Prostate gland (tissue), 2 donors: ENCODE measurements at regions not wholly inside any gene's neighbourhood (a gene's known extent, or its start where the extent isn't known, plus 50 kb on each side); places are given as distances from the start of the nearest gene placed in this dataset.
"Not testable (repeated sequence)": the region's sequence is repeated elsewhere in the genome, so short reads cannot be mapped to it uniquely, and the experiment has no call there.

Experiments used
- DNase-seq: peaks from one replicate; pipeline ENCODE4 v3.0.0-alpha.2; 2019; ENCODE audit warnings: low spot score
- H3K27ac ChIP-seq, 2 donors: fragments of 200-600 bp; sonication (generic); 2 replicates each; pipeline ENCODE4 v1.5.1; 2017 to 2019
- H3K27me3 ChIP-seq: fragments of 200-600 bp; sonication (generic); replicated peaks from 2 replicates; pipeline ENCODE4 v1.5.1; 2019; ENCODE audit not compliant: insufficient read depth
- H3K36me3 ChIP-seq, 2 donors: fragments of 200-600 bp; sonication (generic); 1 replicate in 1 of 2; 2 replicates in 1 of 2; pipeline versions ENCODE4 v1.5.1 to v1.8.1; 2017 to 2019
- H3K4me1 ChIP-seq: fragments of 200-600 bp; sonication (generic); replicated peaks from 2 replicates; pipeline ENCODE4 v1.5.1; 2019
- H3K4me3 ChIP-seq, 2 donors: fragments of 200-600 bp; sonication (generic); 2 replicates each; pipeline ENCODE4 v1.5.1; 2017 to 2019
- H3K9me3 ChIP-seq: fragments of 200-600 bp; sonication (generic); 2 replicates; pipeline ENCODE4 v1.5.1; 2017
- POLR2A ChIP-seq: fragments of 450-650 bp; IDR thresholded peaks from one replicate; pipeline ENCODE4 v1.6.1; 2016; ENCODE audit warnings: antibody characterized with exemption, mild to moderate bottlenecking
- POLR2AphosphoS5 ChIP-seq: sonication (generic); formaldehyde crosslinking; IDR thresholded peaks from one replicate; pipeline ENCODE4 v1.6.1; 2017; ENCODE audit warnings: antibody characterized with exemption
- WGBS: methylation state at CpG from one replicate; pipeline ENCODE4 v1.1.5; 2018; 5-methylcytosine and 5-hydroxymethylcytosine counted together
- intact Hi-C: fragments of 100-400 bp; cut with DNase I; formaldehyde crosslinking; loops from one replicate; pipeline ENCODE4 v1.14.2; 2022
- TF ChIP-seq, protein P1 (sequence below), 4 experiments: fragments of 200-600 bp in 2 of 4; fragments of 450-650 bp in 2 of 4; sonication (generic) in 2 of 4; IDR thresholded peaks; 1 replicate in 3 of 4; 2 replicates in 1 of 4; pipeline ENCODE4 v1.5.1; 2016 to 2019; ENCODE audit warnings: antibody characterized with exemption in 4 of 4, mild to moderate bottlenecking in 2 of 4, moderate library complexity in 2 of 4

DNA sequence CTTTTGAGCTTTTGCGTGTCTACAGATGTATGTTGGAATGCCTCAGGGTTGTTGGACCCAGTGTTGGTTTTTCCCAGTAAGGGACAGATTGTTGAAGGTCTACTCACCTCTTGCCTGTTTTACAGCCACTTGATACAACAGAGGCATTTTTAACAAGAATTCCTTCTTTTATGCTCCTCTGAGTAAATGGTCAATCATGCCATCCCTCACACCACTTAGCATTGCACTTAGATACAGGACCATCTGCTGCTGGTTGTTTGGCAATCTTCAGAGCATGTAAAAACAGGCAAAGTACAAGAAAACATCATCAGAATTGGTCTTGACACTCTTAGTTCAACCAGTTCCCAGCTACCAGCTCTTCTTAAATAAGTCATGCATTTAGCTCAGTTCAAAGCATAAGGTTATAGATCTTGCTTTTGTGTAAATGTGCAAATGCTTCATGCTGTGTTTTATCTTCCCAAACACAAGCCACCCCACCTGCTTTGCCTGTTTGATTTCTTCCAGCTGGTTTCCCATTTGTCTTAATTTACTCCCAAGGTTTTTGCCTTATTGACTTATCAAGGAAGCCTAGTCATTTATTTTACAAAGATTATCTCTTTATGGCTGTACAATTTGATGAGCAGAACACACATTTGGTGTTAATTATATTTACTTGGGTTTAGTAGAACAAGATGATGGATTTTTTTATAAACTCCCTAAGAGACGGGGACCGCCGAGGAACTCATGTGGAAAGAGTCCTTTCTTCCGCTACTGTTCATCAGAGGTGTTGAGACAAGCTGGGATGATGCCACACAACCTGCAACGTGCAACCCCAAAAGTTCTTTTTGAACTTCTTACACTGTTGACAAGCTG, 136.6 kb downstream of the AHR start:
- H3K27ac ChIP-seq = no peak overlapping the region
- no peak for DNase-seq
- WGBS = 88% methylated on average over 6 of the region's 6 CpGs
- no peaks in the 10 kb centered on the region for H3K36me3 ChIP-seq
- no peaks in the 10 kb centered on the region for H3K4me1 ChIP-seq
- no peaks in the 10 kb centered on the region for H3K27me3 ChIP-seq
- intact Hi-C loops = no loop called here
- no peaks in the 10 kb centered on the region for H3K9me3 ChIP-seq
- no peak overlapping the region for H3K4me3 ChIP-seq
- TF ChIP-seq, protein P1, sequence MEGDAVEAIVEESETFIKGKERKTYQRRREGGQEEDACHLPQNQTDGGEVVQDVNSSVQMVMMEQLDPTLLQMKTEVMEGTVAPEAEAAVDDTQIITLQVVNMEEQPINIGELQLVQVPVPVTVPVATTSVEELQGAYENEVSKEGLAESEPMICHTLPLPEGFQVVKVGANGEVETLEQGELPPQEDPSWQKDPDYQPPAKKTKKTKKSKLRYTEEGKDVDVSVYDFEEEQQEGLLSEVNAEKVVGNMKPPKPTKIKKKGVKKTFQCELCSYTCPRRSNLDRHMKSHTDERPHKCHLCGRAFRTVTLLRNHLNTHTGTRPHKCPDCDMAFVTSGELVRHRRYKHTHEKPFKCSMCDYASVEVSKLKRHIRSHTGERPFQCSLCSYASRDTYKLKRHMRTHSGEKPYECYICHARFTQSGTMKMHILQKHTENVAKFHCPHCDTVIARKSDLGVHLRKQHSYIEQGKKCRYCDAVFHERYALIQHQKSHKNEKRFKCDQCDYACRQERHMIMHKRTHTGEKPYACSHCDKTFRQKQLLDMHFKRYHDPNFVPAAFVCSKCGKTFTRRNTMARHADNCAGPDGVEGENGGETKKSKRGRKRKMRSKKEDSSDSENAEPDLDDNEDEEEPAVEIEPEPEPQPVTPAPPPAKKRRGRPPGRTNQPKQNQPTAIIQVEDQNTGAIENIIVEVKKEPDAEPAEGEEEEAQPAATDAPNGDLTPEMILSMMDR (IDR thresholded peaks at IDR 0.05) = no peak
- TF ChIP-seq POLR2AphosphoS5 = no peak
- no peak for TF ChIP-seq POLR2A

DNA sequence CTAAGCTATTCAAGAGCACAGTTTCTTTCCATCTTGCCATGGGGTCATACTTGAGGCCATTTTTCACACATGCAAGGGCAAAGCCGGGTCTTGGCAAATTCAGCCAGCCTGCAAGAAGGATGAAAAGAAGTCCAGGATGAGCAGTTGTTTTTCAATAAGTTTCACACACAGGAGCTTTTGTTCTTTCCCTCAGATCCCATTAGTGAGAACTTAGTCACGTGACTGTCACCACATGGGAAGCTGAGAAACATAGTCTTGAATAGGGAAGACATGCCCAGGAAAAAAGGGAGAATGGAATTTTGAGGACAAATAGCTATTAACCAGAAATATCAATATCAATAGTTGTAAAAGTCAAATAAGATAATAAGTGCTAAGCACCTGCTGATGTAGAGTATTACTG, 137.7 kb downstream of the AHR start:
- no peak overlapping the region for H3K27ac ChIP-seq
- intact Hi-C loops = no loop called here
- TF ChIP-seq POLR2A (no peak), POLR2AphosphoS5 (no peak)
- TF ChIP-seq, protein P1 (IDR thresholded peaks at IDR 0.05) = no peak
- DNase-seq = no peak
- WGBS = 69% methylated on average over 2 of the region's 2 CpGs
- H3K27me3 ChIP-seq = no peaks in the 10 kb centered on the region
- H3K9me3 ChIP-seq = no peaks in the 10 kb centered on the region
- no peak overlapping the region for H3K4me3 ChIP-seq
- H3K36me3 ChIP-seq = no peaks in the 10 kb centered on the region
- H3K4me1 ChIP-seq = no peaks in the 10 kb centered on the region

DNA sequence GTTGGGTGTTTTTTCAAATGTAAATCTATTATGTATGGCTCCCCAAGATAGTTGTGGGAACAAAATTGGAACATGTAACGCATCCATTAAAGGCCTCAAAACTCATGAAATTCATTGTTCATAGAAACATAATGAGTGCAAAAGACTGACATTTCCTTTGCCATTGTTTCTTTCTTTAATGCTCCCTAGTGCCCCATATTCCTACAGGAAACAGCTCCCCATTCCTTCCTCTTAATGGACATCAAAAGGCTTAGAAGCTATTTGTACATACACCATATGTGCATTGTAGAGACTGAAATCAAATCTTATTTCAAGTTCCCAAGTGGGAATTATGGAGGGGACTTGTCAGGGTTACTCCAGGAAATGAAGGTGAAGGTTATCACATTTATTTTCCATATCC, 139.1 kb downstream of the AHR start:
- Histone ChIP-seq H3K36me3 (no peaks in the 10 kb centered on the region), H3K27me3 (no peaks in the 10 kb centered on the region), H3K27ac (no peak overlapping the region), H3K4me1 (no peaks in the 10 kb centered on the region), H3K4me3 (no peak overlapping the region), H3K9me3 (no peaks in the 10 kb centered on the region)
- WGBS = 93% methylated on average over 1 of the region's 1 CpG
- TF ChIP-seq POLR2A = no peak
- TF ChIP-seq POLR2AphosphoS5 = no peak
- TF ChIP-seq, protein P1 (IDR thresholded peaks at IDR 0.05) = no peak
- DNase-seq = no peak
- intact Hi-C loops = no loop called here

DNA sequence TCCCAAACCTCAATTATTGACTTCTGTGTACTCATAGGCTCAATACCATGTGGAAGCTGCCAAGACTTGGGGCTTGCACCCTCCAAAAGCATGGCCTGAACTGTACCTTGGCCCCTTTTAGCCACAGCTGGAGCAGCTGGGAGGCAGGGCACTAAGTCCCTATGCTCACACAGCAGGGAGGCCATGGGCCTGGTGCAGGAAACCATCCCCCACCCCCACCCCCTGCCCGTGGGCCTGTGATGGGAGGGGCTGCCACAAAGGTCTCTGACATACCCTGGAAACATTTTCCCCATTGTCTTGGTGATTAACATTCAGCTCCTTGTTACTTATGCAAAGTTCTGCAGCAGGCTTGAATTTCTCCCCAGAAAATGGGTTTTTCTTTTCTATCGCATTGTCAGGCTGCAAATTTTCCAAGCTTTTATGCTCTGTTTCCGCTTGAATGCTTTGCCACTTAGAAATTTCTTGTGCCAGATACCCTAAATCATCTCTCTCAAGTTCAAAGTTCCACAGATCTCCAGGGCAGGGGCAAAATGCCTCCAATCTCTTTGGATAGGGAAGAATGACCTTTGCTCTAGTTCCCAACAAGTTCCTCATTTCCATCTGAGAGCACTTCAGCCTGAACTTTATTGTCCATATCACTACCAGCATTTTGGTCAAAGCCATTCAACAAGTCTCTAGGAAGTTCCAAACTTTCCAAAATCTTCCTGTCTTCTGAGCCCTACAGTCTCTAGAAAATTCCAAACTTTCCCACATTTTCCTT, 141.8 kb downstream of the AHR start:
- DNase-seq, H3K27me3 ChIP-seq, H3K4me1 ChIP-seq, intact Hi-C loops, H3K9me3 ChIP-seq, H3K36me3 ChIP-seq, H3K27ac ChIP-seq, H3K4me3 ChIP-seq: not testable (repeated sequence)
- 82% methylated on average over 3 of the region's 3 CpGs for WGBS

DNA sequence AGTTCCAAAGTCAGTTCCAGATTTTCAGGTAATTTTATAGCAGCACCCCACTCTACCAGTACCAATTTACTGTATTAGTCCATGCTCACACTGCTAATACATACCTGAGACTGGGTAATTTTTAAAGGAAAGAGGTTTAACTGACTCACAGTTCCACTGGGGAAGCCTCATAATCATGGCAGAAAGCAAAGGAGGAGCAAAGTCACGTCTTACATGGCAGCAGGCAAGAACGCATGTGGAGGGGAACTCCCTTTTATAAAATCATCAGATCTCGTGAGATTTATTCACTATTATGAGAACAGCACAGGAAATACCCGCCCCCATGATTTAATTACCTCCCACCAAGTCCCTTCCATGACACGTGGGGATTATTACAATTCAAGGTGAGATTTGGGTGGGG, 142.4 kb downstream of the AHR start:
- Histone ChIP-seq H3K4me1 (no peaks in the 10 kb centered on the region), H3K36me3 (no peaks in the 10 kb centered on the region), H3K9me3 (no peaks in the 10 kb centered on the region), H3K27ac (no peak overlapping the region), H3K27me3 (no peaks in the 10 kb centered on the region), H3K4me3 (no peak overlapping the region)
- no peak for DNase-seq
- intact Hi-C loops = no loop called here
- 93% methylated on average over 5 of the region's 5 CpGs for WGBS
- TF ChIP-seq, protein P1 (IDR thresholded peaks at IDR 0.05) = no peak
- TF ChIP-seq POLR2AphosphoS5 (no peak), POLR2A (no peak)
